Central memory CD8-positive, alpha-beta T cell (primary cell): ENCODE measurements at regions not wholly inside any gene's neighbourhood (a gene's known extent, or its start where the extent isn't known, plus 50 kb on each side); places are given as distances from the start of the nearest gene placed in this dataset.
"Not testable (repeated sequence)": the region's sequence is repeated elsewhere in the genome, so short reads cannot be mapped to it uniquely, and the experiment has no call there.

Experiments
- ATAC-seq: fragments of 150-1000 bp; cut with Tn5 transposase; replicated peaks from 2 replicates; pipeline ENCODE4 v1.10.0; 2022; ENCODE audit warnings: mild to moderate bottlenecking, moderate FRiP score, moderate number of reproducible peaks; ENCODE audit not compliant: poor library complexity, severe bottlenecking; ENCODE audit errors: extremely low read depth
- DNase-seq, 2 donors: peaks; one replicate each; pipeline ENCODE4 v3.0.0; 2021; ENCODE audit warnings: low spot score in 2 of 2
- H3K27ac Mint-ChIP-seq: one replicate; pipeline ENCODE4 v1.8.0; 2022; ENCODE audit warnings: low read depth, mild to moderate bottlenecking, moderate library complexity, mixed read lengths
- H3K27me3 Mint-ChIP-seq: one replicate; pipeline ENCODE4 v1.8.0; 2022; ENCODE audit warnings: mixed read lengths
- H3K36me3 Mint-ChIP-seq: one replicate; pipeline ENCODE4 v1.8.0; 2022; ENCODE audit warnings: mild to moderate bottlenecking, moderate library complexity, mixed read lengths; ENCODE audit not compliant: insufficient read depth
- H3K4me1 Mint-ChIP-seq: one replicate; pipeline ENCODE4 v1.8.0; 2022; ENCODE audit warnings: mixed read lengths
- H3K4me3 Mint-ChIP-seq: one replicate; pipeline ENCODE4 v1.8.0; 2022; ENCODE audit warnings: mild to moderate bottlenecking, moderate library complexity, mixed read lengths
- H3K9me3 Mint-ChIP-seq: one replicate; pipeline ENCODE4 v1.8.0; 2022; ENCODE audit warnings: mixed read lengths

- DNase-seq = no peak
- no peaks in the 10 kb centered on the region for H3K4me1 Mint-ChIP-seq
Measured at GRCh38 chr7:29639386-29639785, 75.8 kb downstream of the PRR15 start.

GRCh38 chr7:29639886-29640595 lies 76.4 kb downstream of the PRR15 start:
- DNase-seq = no peak
- Mint-ChIP-seq H3K9me3 (no peaks in the 10 kb centered on the region), H3K4me1 (no peaks in the 10 kb centered on the region), H3K27me3 (peaks cover 9% of the 10 kb centered on the region), H3K4me3 (no peak overlapping the region), H3K36me3 (no peaks in the 10 kb centered on the region), H3K27ac (no peak overlapping the region)
- ATAC-seq = no peak

More at GRCh38 chr7:29639386-29639785, 75.8 kb downstream of the PRR15 start:
- no peak for ATAC-seq
- Mint-ChIP-seq H3K9me3 (no peaks in the 10 kb centered on the region), H3K27ac (no peak overlapping the region), H3K4me3 (no peak overlapping the region), H3K36me3 (no peaks in the 10 kb centered on the region), H3K27me3 (peaks cover 9% of the 10 kb centered on the region)

GRCh38 chr7:29641651-29642050 lies 78.0 kb downstream of the PRR15 start:
- no peak overlapping the region for H3K27ac Mint-ChIP-seq
- H3K36me3 Mint-ChIP-seq = no peaks in the 10 kb centered on the region
- H3K4me3 Mint-ChIP-seq = no peak overlapping the region
- H3K27me3 Mint-ChIP-seq = peaks cover 14% of the 10 kb centered on the region
- DNase-seq (no peak), ATAC-seq (no peak)
- H3K9me3 Mint-ChIP-seq = no peaks in the 10 kb centered on the region
- no peaks in the 10 kb centered on the region for H3K4me1 Mint-ChIP-seq

- Mint-ChIP-seq H3K27me3 (peaks cover 23% of the 10 kb centered on the region), H3K4me3 (no peak overlapping the region), H3K27ac (no peak overlapping the region), H3K4me1 (no peaks in the 10 kb centered on the region), H3K9me3 (no peaks in the 10 kb centered on the region), H3K36me3 (no peaks in the 10 kb centered on the region)
- no peak for DNase-seq
- ATAC-seq = no peak
Measured at GRCh38 chr7:29642494-29643155, 79.0 kb downstream of the PRR15 start.

GRCh38 chr7:29646116-29646515 lies 82.5 kb downstream of the PRR15 start:
- not testable (repeated sequence) for H3K9me3 Mint-ChIP-seq, H3K36me3 Mint-ChIP-seq, DNase-seq, H3K4me1 Mint-ChIP-seq, ATAC-seq, H3K27ac Mint-ChIP-seq, H3K4me3 Mint-ChIP-seq
- H3K27me3 Mint-ChIP-seq = peaks cover 23% of the 10 kb centered on the region

- Mint-ChIP-seq H3K4me3 (no peak overlapping the region), H3K27me3 (peaks cover 14% of the 10 kb centered on the region)
Measured at GRCh38 chr7:29647020-29647654, 83.5 kb downstream of the PRR15 start.

GRCh38 chr7:29647691-29648210 lies 84.1 kb downstream of the PRR15 start:
- H3K9me3 Mint-ChIP-seq, DNase-seq, ATAC-seq, H3K27ac Mint-ChIP-seq, H3K36me3 Mint-ChIP-seq, H3K4me3 Mint-ChIP-seq, H3K4me1 Mint-ChIP-seq: not testable (repeated sequence)
- H3K27me3 Mint-ChIP-seq = peaks cover 13% of the 10 kb centered on the region

More at GRCh38 chr7:29647020-29647654, 83.5 kb downstream of the PRR15 start:
- H3K36me3 Mint-ChIP-seq = no peaks in the 10 kb centered on the region
- no peaks in the 10 kb centered on the region for H3K4me1 Mint-ChIP-seq
- ATAC-seq = no peak
- no peak for DNase-seq
- H3K27ac Mint-ChIP-seq = no peak overlapping the region
- H3K9me3 Mint-ChIP-seq = no peaks in the 10 kb centered on the region

- H3K4me3 Mint-ChIP-seq = no peak overlapping the region
- H3K27ac Mint-ChIP-seq = no peak overlapping the region
- no peak for ATAC-seq
Measured at GRCh38 chr7:29649028-29649716, 85.5 kb downstream of the PRR15 start.

GRCh38 chr7:29649876-29650275 lies 86.2 kb downstream of the PRR15 start:
- H3K4me1 Mint-ChIP-seq = no peaks in the 10 kb centered on the region
- no peaks in the 10 kb centered on the region for H3K9me3 Mint-ChIP-seq
- ATAC-seq (no peak), DNase-seq (no peak)
- no peak overlapping the region for H3K4me3 Mint-ChIP-seq
- H3K36me3 Mint-ChIP-seq = no peaks in the 10 kb centered on the region
- H3K27ac Mint-ChIP-seq = no peak overlapping the region
- peaks cover 13% of the 10 kb centered on the region for H3K27me3 Mint-ChIP-seq

More at GRCh38 chr7:29649028-29649716, 85.5 kb downstream of the PRR15 start:
- Mint-ChIP-seq H3K27me3 (peaks cover 13% of the 10 kb centered on the region), H3K36me3 (no peaks in the 10 kb centered on the region), H3K4me1 (no peaks in the 10 kb centered on the region), H3K9me3 (no peaks in the 10 kb centered on the region)
- no peak for DNase-seq

GRCh38 chr7:29651477-29651876 lies 87.8 kb downstream of the PRR15 start:
- H3K27ac Mint-ChIP-seq = no peak overlapping the region

GRCh38 chr7:29652556-29652955 lies 88.9 kb downstream of the PRR15 start:
- H3K4me3 Mint-ChIP-seq = no peak overlapping the region
- ATAC-seq (no peak), DNase-seq (no peak)
- peaks cover under 1% of the 10 kb centered on the region for H3K27me3 Mint-ChIP-seq
- no peaks in the 10 kb centered on the region for H3K9me3 Mint-ChIP-seq
- H3K36me3 Mint-ChIP-seq = no peaks in the 10 kb centered on the region
- no peak overlapping the region for H3K27ac Mint-ChIP-seq
- no peaks in the 10 kb centered on the region for H3K4me1 Mint-ChIP-seq

More at GRCh38 chr7:29651477-29651876, 87.8 kb downstream of the PRR15 start:
- H3K36me3 Mint-ChIP-seq = no peaks in the 10 kb centered on the region
- ATAC-seq (no peak), DNase-seq (no peak)
- H3K4me3 Mint-ChIP-seq = no peak overlapping the region
- H3K9me3 Mint-ChIP-seq = no peaks in the 10 kb centered on the region
- peaks cover 11% of the 10 kb centered on the region for H3K27me3 Mint-ChIP-seq
- H3K4me1 Mint-ChIP-seq = no peaks in the 10 kb centered on the region

- H3K4me3 Mint-ChIP-seq, H3K36me3 Mint-ChIP-seq, H3K4me1 Mint-ChIP-seq, ATAC-seq, H3K27me3 Mint-ChIP-seq, H3K27ac Mint-ChIP-seq, DNase-seq, H3K9me3 Mint-ChIP-seq: not testable (repeated sequence)
Measured at GRCh38 chr7:29654340-29654739, 90.7 kb downstream of the PRR15 start.
